K562 (cell line): ENCODE measurements at regions not wholly inside any gene's neighbourhood (a gene's known extent, or its start where the extent isn't known, plus 50 kb on each side); places are given as distances from the start of the nearest gene placed in this dataset.

Experiments
- HOXB6 ChIP-seq: fragments of 250-450 bp; sonication (Bioruptor Pico); IDR thresholded peaks from 2 replicates; pipeline ENCODE4 v1.5.1; 2022; ENCODE audit warnings: mild to moderate bottlenecking, borderline replicate concordance
- MAFG ChIP-seq: fragments of 450-650 bp; conservative IDR thresholded peaks from 2 replicates; pipeline ENCODE4 v1.6.1; 2016; ENCODE audit warnings: missing genetic modification characterization, missing compliant biosample characterization
- MGA ChIP-seq: fragments of 450-650 bp; IDR thresholded peaks from 2 replicates; pipeline ENCODE4 v1.6.1; 2016; ENCODE audit warnings: mild to moderate bottlenecking, moderate library complexity
- SETDB1 ChIP-seq: IDR thresholded peaks from one replicate; pipeline ENCODE4 v1.6.1; 2012; ENCODE audit warnings: low read length, control low read depth, inconsistent platforms
- SIX5 ChIP-seq, 2 experiments: IDR thresholded peaks; 2 replicates each; pipeline ENCODE4 v1.6.1; 2011; ENCODE audit warnings: low read length in 2 of 2, borderline replicate concordance in 1 of 2, low read depth in 1 of 2, mild to moderate bottlenecking in 1 of 2, moderate library complexity in 1 of 2; ENCODE audit not compliant: insufficient read depth in 1 of 2
- ZFPM2 ChIP-seq: fragments of 250-450 bp; sonication (Bioruptor Pico); IDR thresholded peaks from 2 replicates; pipeline ENCODE4 v1.5.1; 2022; ENCODE audit warnings: mild to moderate bottlenecking
- ZNF324 ChIP-seq: fragments of 250-450 bp; sonication (Bioruptor Pico); IDR thresholded peaks from 2 replicates; pipeline ENCODE4 v1.4.0; 2020; ENCODE audit warnings: mild to moderate bottlenecking
- ZNF592 ChIP-seq: fragments of 450-650 bp; IDR thresholded peaks from 2 replicates; pipeline ENCODE4 v1.6.1; 2017; ENCODE audit warnings: antibody characterized with exemption, mild to moderate bottlenecking

GRCh38 chr11:36763187-36763586 is 165.2 kb upstream of the RAG2 start (continued):
- TF ChIP-seq SETDB1 (no peak), ZFPM2 (CRISPR knock-in tag) (no peak), MAFG (no peak), ZNF592 (no peak), SIX5 (IDR thresholded peaks at IDR 0.05; ENCODE audit: borderline replicate concordance in 1 of 2, insufficient read depth in 1 of 2, low read depth in 1 of 2, low read length in 2 of 2) (no peak), ZNF324 (no peak), MGA (no peak), HOXB6 (no peak)
